ENCODE measurements at regions not wholly inside any gene's neighbourhood (a gene's known extent, or its start where the extent isn't known, plus 50 kb on each side); places are given as distances from the start of the nearest gene placed in this dataset.

- no peak for DNase-seq (ENCODE audit: low read depth)
Measured at GRCh38 chr16:82358161-82358560, 188.1 kb upstream of the MPHOSPH6 start.

DNA sequence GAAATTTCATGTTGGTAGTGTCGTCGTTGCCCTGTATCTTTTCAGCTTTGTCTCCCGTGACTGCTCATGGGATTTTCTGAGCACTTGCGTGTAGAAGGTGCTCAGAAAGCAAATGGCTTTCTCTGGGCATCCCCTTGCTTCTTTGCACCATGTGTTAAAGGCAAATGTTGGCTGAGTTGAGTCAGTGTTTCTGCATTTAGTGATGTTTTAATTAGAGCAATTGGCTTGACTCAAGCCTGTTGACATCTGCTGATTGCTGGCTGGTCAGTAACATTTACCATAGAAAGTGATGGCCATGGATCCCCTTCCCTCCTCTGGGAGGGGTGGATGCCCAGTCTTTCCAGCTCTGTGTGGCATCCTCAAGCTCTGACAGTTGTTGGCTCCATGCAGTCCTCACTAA is 187.2 kb upstream of the MPHOSPH6 start:
- DNase-seq (ENCODE audit: low read depth): no peak

DNA sequence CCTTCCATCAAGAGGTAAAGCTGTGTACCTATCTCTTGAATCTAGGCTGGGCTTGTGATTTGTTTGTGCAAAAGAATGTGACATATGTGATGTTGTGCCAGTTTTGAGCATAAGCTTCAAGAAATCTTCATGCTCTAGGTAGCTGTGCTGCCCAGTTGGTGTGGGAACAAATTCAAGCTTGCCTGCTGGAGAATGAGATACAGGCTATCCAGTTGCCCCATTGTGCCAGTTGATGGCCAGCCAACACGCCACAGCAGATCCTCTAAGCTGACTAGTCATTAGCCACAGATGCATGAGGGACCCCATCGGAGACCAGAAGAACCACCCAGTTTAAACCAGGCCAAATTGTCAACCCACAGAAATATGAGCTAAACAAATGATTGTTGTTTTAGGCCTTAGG is 180.5 kb upstream of the MPHOSPH6 start:
- DNase-seq (ENCODE audit: low read depth): no peak

GRCh38 chr16:82345318-82345717 is 175.3 kb upstream of the MPHOSPH6 start:
- DNase-seq (ENCODE audit: low read depth): no peak

DNA sequence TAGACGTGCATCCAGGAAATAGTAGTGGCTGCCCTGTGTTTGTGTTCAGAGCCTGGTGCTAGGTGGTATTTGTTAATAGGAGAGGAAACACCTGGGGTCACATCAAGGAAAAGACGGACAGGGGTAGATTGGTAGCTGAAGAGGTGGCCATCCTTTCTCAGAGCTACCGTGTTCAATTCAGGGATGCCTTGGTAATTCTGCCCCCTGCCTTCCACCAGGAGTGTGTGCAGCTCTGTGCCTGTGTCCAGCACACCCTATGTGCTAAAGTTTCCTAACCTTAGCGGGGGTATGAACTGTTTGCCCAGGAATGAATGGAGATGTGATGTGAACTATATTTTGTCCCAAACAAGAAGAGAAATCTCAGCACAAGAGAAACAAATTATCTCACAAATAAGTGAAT is 174.1 kb upstream of the MPHOSPH6 start:
- DNase-seq (ENCODE audit: low read depth): no peak

DNA sequence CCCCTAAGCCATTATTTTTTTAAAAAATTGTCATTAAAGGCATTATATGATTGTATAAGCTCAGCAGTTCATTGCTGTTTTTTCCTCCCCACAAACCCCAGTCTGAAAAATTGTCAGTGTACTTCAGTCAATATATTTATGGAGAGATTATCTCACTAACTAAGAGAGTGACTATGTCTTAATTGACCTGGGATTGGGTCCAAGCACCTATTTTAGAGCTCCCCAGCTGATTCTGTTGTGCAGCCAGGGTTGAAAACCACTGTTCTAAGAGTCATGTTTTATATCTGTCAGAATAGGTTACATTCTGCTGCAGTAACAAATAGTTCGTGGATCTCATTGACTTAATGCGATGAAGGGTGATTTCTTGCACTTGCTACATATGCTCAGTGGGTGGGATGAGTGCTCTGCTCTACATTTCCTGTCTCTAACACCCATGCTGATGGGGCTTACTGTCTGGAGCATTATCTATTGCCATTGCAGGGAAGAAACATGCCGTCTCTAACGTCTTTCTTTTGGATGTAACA is 171.2 kb upstream of the MPHOSPH6 start:
- no peak for DNase-seq (ENCODE audit: low read depth)

GRCh38 chr16:82340531-82340930 is 170.5 kb upstream of the MPHOSPH6 start:
- DNase-seq (ENCODE audit: low read depth): no peak

DNA sequence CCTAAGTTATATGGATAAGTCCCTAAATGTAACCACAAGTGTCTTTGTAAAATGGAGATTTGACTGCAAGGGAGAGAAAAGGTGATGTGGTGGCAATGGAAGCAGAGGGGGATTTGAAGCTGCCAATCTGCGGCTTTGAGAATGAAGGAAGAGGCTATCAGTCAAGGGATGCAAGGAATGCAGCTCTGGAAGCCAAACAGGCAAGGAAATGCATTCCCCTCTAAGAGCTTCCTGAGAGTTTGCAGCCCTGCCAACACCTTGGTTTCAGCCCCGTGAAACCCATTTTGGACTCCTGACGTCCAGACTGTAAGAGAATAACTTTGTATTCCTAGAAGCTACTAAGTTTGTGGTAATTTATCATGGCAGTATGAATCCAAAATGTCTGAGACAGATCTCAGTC is 167.3 kb upstream of the MPHOSPH6 start:
- no peak for DNase-seq (ENCODE audit: low read depth)

GRCh38 chr16:82331974-82332750 is 162.1 kb upstream of the MPHOSPH6 start:
- no peak for DNase-seq (ENCODE audit: low read depth)

DNA sequence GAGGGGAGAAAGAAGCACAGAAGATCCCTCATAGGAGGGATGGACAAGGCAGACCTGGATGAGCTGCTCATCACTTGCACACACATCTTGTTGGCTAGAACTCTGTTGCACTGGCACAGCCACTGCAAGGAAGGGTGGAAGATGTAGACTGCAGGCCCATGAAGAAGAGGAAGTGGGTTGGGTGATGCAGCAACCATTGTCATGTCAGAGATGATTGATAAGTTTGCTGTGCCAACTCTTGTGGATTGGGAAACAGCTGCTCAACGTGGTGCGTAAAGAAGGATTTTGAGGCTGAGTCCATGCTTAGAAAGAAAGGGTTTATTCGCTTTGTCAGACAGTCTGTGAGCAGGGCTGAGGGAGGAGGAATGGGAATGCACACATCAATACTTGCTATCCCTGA is 161.4 kb upstream of the MPHOSPH6 start:
- no peak for DNase-seq (ENCODE audit: low read depth)

GRCh38 chr16:82329504-82330192 is 159.6 kb upstream of the MPHOSPH6 start:
- DNase-seq (ENCODE audit: low read depth): no peak

- no peak for DNase-seq (ENCODE audit: low read depth)
Measured at GRCh38 chr16:82328881-82329469, 159.0 kb upstream of the MPHOSPH6 start.

GRCh38 chr16:82323171-82323570 is 153.1 kb upstream of the MPHOSPH6 start:
- no peak for DNase-seq (ENCODE audit: low read depth)

GRCh38 chr16:82322177-82322576 is 152.2 kb upstream of the MPHOSPH6 start:
- DNase-seq (ENCODE audit: low read depth): no peak

- DNase-seq (ENCODE audit: low read depth): no peak
Measured at GRCh38 chr16:82319038-82319437, 149.0 kb upstream of the MPHOSPH6 start.

DNA sequence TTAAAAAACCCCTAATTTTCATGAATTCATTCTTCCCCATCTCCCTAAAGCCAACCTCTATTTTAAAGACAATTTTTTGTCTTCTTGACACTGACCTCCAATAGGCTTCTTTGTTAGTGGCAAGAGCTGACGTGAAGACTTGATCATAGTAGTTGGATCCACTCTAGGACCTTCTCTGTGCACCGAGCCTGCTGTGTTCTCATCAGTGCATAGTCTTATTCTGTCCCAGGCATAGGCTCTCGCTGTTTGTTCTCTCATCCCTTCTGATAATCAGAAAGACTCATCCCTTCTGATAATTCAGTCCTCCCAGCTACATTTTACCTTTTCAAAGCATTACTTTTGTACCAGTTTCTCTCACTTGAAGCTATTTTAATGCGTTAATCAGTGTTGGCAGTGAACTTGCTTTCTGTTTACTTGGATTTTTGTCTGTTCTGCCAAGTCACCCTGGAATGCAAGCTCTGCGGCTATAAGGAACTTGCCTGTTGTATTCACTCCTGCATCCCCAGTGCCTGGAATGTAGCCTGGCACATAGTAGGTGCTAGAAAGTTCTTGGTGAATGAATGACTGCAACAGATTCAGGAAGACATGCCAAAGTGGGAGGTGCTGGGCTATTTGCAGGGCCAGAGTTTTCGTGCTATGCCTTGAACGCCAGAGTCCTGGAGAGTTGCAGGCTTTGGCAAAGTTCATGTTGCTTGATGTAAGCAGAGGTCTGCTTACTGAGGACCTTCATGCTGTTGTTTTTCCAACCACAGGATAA is 147.6 kb upstream of the MPHOSPH6 start:
- no peak for DNase-seq (ENCODE audit: low read depth)

DNA sequence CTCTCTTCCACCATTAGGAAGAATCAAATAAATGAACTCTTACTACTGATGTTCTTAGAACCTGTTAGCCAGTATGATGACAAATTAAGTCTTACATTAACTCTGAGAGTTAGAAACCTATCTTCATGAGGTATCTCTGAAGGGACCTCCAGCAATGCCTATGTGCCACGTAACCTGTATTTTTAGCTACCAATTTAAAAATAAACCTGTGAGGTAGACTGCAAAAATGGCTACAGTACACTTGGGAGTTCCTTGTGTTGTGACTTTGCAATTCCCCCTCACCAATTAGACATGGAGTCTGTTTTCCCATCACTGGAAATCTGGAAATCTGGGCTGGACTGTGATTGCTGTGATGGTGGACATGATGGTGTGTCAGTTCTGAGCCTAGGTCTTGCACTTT is 143.7 kb upstream of the MPHOSPH6 start:
- no peak for DNase-seq (ENCODE audit: low read depth)

DNA sequence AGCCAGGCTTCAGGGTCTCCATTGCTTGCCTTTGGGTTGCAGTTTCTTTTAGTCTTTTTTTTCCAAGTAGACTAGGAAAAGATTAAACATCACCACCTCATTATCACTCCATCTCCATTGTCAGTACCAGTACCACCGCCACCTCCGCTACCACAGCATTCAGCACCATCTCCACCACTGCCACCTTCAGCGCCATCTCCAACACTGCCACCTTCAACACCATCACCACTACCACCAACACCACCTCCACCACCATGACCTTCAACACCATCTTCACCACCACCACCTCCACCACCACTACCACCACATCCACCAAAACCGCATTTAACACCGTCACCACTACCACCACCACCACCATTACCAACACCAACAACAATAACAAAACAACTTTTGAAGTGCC is 141.5 kb upstream of the MPHOSPH6 start:
- DNase-seq (ENCODE audit: low read depth): no peak

DNA sequence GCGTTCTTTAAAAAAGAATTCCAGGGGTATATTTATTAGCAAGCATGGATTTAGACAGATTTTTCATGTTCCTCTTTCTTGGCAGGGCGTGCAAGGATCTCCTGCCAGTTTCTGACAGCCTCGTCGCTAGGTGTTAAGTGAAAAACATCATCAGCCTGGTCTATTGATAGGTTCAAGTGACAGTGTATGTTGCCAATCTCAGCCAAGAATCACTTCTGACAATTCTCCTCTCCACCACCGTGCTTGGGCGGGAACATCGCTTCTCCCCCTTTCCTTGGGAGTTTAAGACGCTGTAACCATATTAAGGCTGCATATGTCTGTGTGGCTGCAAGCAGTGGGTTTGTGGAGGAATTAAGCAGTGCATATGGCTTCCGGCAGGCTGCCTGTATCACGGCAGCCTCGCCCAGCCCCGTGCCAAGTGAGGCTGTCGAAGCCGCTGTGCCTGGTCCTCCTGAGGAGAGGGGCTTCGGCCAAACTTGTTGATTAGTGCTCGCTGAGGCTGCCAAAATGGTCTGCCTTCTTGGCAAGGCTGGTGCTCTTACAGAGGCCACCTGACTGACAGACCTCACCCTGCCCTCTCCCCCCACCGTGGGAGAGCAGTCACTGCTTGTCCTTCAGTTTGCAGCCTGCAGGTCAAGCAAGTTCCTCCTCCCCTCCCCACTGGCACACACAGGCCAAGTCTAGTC is 132.2 kb upstream of the MPHOSPH6 start:
- no peak for DNase-seq (ENCODE audit: low read depth)

DNA sequence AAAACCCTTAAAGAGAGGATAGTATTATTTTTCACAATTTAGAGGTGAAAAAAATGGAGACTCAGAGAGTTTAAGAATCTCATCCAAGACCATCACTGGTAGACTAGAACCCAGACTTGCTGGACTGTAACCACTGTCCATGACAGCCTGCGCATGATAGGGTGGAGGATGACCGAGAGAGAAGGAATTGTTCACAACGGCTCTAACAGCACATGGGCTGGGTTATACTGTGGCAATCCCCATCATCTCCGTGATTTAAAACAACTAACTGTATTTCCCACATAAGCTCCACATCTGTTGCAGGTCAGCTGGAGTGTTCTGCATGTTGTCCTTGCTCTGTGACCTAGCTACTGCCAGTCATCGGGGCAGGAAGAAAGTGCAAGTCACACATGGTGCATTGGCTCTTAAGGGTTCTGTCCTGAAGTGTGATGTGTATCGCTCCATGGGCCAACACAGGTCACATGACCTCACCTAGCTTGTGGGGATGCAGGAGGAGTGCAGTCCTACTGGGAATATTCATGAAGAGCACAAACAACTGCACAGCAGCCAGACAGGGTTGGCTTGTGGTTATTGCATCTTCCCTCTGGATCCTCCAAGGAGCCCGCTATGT is 131.2 kb upstream of the MPHOSPH6 start:
- DNase-seq (ENCODE audit: low read depth): no peak

DNA sequence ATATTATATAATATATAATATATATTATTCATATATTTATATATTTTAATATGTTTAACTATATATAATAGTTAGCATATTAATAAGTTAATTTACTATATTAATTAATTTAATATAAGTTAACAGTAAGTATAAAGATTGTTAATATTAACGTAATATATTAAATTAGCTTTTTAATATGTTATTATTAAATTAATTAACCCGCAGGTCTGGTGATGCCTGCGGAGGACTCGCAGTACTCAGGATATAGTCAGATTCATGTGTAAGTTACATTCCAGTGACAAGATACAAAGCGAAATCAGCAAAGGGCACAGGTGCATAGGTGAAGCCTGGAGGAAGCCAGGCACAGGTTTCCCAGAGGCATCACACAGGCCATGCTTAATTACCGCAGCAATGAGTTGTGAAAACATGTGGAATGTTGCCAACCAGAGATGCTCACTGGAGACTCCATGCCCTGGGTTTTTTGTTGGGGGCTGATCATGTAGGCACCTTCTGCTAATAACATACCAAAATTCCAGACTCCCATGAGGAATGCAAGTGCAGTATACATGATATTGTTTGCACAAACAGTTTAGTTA is 130.4 kb upstream of the MPHOSPH6 start:
- no peak for DNase-seq (ENCODE audit: low read depth)
